ENCODE measurements at regions not wholly inside any gene's neighbourhood (a gene's known extent, or its start where the extent isn't known, plus 50 kb on each side); places are given as distances from the start of the nearest gene placed in this dataset.

- no peak for TF ChIP-seq POLR2A (IDR thresholded peaks at IDR 0.05)
- no peak for TF ChIP-seq CTCF (IDR thresholded peaks at IDR 0.05)
- H3K4me1 ChIP-seq: no peaks in the 10 kb centered on the region
- DNase-seq (no peak), ATAC-seq (no peak)
- H3K27me3 ChIP-seq: no peaks in the 10 kb centered on the region
- no peaks in the 10 kb centered on the region for H3K36me3 ChIP-seq
- WGBS (ENCODE audit: insufficient coverage, low coverage, low lambda C conversion rate, missing lambda C conversion rate): 90% methylated on average over 1 of the region's 1 CpG
- intact Hi-C loops (cut with DNase I): no loop called here
- H3K27ac ChIP-seq: no peak overlapping the region
- H3K9me3 ChIP-seq: no peaks in the 10 kb centered on the region
- no peak overlapping the region for H3K4me3 ChIP-seq
Measured at GRCh38 chr4:120329386-120329785, 262.7 kb upstream of the MAD2L1 start.

- intact Hi-C loops (cut with DNase I): no loop called here
- no peak for DNase-seq
- no peak overlapping the region for H3K27ac ChIP-seq
- H3K4me3 ChIP-seq: no peak overlapping the region
- TF ChIP-seq POLR2A (IDR thresholded peaks at IDR 0.05) (no peak), CTCF (IDR thresholded peaks at IDR 0.05) (no peak)
- no peak for ATAC-seq
- H3K27me3 ChIP-seq: no peaks in the 10 kb centered on the region
- no peaks in the 10 kb centered on the region for H3K4me1 ChIP-seq
- H3K9me3 ChIP-seq: no peaks in the 10 kb centered on the region
- H3K36me3 ChIP-seq: no peaks in the 10 kb centered on the region
Measured at GRCh38 chr4:120327276-120327675, 260.6 kb upstream of the MAD2L1 start.

- no peak for TF ChIP-seq CTCF (IDR thresholded peaks at IDR 0.05)
- TF ChIP-seq POLR2A (IDR thresholded peaks at IDR 0.05): no peak
- no peak overlapping the region for H3K27ac ChIP-seq
- 5% methylated on average over 1 of the region's 1 CpG for WGBS (ENCODE audit: insufficient coverage, low coverage, low lambda C conversion rate, missing lambda C conversion rate)
- intact Hi-C loops (cut with DNase I): no loop called here
- ATAC-seq: no peak
- H3K4me1 ChIP-seq: no peaks in the 10 kb centered on the region
- H3K4me3 ChIP-seq: no peak overlapping the region
- no peak for DNase-seq
- H3K27me3 ChIP-seq: no peaks in the 10 kb centered on the region
- H3K9me3 ChIP-seq: no peaks in the 10 kb centered on the region
- no peaks in the 10 kb centered on the region for H3K36me3 ChIP-seq
Measured at GRCh38 chr4:120319046-120319767, 252.6 kb upstream of the MAD2L1 start.

- WGBS (ENCODE audit: insufficient coverage, low coverage, low lambda C conversion rate, missing lambda C conversion rate): 38% methylated on average over 5 of the region's 5 CpGs
- H3K27me3 ChIP-seq: no peaks in the 10 kb centered on the region
- intact Hi-C loops (cut with DNase I): no loop called here
- no peak overlapping the region for H3K27ac ChIP-seq
- TF ChIP-seq CTCF (IDR thresholded peaks at IDR 0.05) (no peak), POLR2A (IDR thresholded peaks at IDR 0.05) (no peak)
- no peak for DNase-seq
- H3K36me3 ChIP-seq: no peaks in the 10 kb centered on the region
- no peak overlapping the region for H3K4me3 ChIP-seq
- ATAC-seq: no peak
- no peaks in the 10 kb centered on the region for H3K9me3 ChIP-seq
- no peaks in the 10 kb centered on the region for H3K4me1 ChIP-seq
Measured at GRCh38 chr4:120318196-120318846, 251.7 kb upstream of the MAD2L1 start.

Data from right lobe of liver (tissue), 6 donors.